ENCODE measurements at regions not wholly inside any gene's neighbourhood (a gene's known extent, or its start where the extent isn't known, plus 50 kb on each side); places are given as distances from the start of the nearest gene placed in this dataset.

DNA sequence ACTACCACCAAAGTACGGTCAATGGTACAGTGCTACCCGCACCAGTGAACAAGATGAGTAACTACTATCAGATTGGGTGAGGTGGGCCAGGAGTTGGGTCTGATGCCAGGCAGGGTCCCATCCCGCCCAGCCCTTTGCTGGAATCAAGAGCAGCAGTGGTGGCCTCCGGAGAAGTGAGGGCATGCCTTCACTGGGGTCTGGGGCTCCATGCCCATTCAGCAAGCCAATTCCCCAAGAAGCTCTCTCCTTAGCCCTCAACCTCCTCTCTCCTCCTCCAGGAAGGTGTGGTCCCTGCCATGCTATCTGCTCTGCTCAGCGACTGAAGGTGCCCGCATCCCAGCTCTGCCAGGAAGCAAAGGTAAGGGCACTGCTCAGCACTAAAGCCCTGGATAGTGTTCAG, 62.7 kb upstream of the CPLX2 start:
- H3K27ac ChIP-seq: no peak overlapping the region
- no peaks in the 10 kb centered on the region for H3K27me3 ChIP-seq
- no peaks in the 10 kb centered on the region for H3K4me1 ChIP-seq (replicated peaks in 1 of 2)
- DNase-seq: no peak
- no peaks in the 10 kb centered on the region for H3K36me3 ChIP-seq (replicated peaks in 1 of 2)
- 85 to 92% (median 91%) methylated on average over 5 to 6 of the region's 6 CpGs for WGBS, 4 donors
- intact Hi-C loops (cut with DNase I): no loop called here
- H3K9me3 ChIP-seq (replicated peaks in 1 of 3): no peaks in the 10 kb centered on the region
- no peak overlapping the region for H3K4me3 ChIP-seq
- TF ChIP-seq CTCF (IDR thresholded peaks at IDR 0.05): no peak
- no peak for TF ChIP-seq POLR2A (IDR thresholded peaks at IDR 0.05)

- Histone ChIP-seq H3K27ac (no peak overlapping the region), H3K36me3 (replicated peaks in 1 of 2) (no peaks in the 10 kb centered on the region), H3K27me3 (no peaks in the 10 kb centered on the region), H3K9me3 (replicated peaks in 1 of 3) (no peaks in the 10 kb centered on the region), H3K4me3 (no peak overlapping the region), H3K4me1 (replicated peaks in 1 of 2) (no peaks in the 10 kb centered on the region)
- TF ChIP-seq CTCF (IDR thresholded peaks at IDR 0.05) (no peak), POLR2A (IDR thresholded peaks at IDR 0.05) (no peak)
- intact Hi-C loops (cut with DNase I): no loop called here
- no peak for DNase-seq
- WGBS, 4 donors: 36 to 48% (median 39%) methylated on average over 14 of the region's 14 CpGs
These were observed 61.8 kb upstream of the CPLX2 start for GRCh38 chr5:175809531-175810121.

DNA sequence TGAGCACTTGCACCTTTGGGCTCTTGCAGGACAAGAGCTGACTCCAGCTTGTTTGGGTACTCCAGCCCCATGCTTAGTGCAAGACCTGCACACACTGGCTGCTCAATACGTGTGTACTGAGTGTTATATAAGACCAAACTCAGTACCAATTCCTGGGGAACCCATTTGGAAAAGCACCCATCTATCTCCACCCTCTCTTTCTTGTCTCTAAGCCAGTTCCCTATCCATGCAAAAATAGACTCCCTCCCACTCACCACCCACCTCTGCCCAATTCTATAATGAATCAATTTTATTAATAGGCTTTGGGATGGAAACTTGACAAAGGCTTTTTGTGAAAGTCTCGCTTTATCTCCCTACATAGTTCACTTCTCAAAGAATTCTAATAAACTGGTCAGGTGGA, 60.9 kb upstream of the CPLX2 start:
- TF ChIP-seq POLR2A (IDR thresholded peaks at IDR 0.05): no peak
- Histone ChIP-seq H3K4me1 (replicated peaks in 1 of 2) (no peaks in the 10 kb centered on the region), H3K27me3 (no peaks in the 10 kb centered on the region), H3K36me3 (replicated peaks in 1 of 2) (no peaks in the 10 kb centered on the region), H3K27ac (no peak overlapping the region), H3K9me3 (replicated peaks in 1 of 3) (no peaks in the 10 kb centered on the region), H3K4me3 (no peak overlapping the region)
- WGBS, 4 donors: 67 to 85% (median 80%) methylated on average over 2 of the region's 2 CpGs
- no peak for DNase-seq
- intact Hi-C loops (cut with DNase I): no loop called here

DNA sequence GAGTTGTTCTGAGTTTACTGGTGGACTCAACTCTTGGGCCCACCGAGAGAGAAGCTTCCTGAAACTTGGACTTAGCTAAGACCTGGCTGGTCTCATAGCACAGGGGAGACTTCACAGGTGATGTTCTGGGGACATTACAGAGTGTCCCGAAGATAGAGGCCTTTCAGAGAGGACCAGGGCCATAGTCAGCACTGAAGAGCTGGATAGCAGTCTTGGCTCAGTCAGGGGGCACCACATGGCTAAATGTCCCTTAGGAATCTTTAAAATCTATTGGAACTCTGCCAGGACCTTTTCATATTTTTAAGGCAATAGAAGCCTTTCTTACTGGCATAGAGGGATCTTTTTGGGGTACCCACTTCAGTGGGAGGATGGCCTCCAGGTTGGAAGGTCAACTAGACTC, 59.8 kb upstream of the CPLX2 start:
- 79 to 100% (median 89%) methylated on average over 1 to 2 of the region's 2 CpGs for WGBS, 4 donors
- Histone ChIP-seq H3K4me3 (no peak overlapping the region), H3K9me3 (replicated peaks in 1 of 3) (no peaks in the 10 kb centered on the region), H3K36me3 (replicated peaks in 1 of 2) (no peaks in the 10 kb centered on the region), H3K4me1 (replicated peaks in 1 of 2) (no peaks in the 10 kb centered on the region), H3K27ac (no peak overlapping the region), H3K27me3 (no peaks in the 10 kb centered on the region)
- intact Hi-C loops (cut with DNase I): no loop called here
- TF ChIP-seq POLR2A (IDR thresholded peaks at IDR 0.05) (no peak), CTCF (IDR thresholded peaks at IDR 0.05) (no peak)
- no peak for DNase-seq

DNA sequence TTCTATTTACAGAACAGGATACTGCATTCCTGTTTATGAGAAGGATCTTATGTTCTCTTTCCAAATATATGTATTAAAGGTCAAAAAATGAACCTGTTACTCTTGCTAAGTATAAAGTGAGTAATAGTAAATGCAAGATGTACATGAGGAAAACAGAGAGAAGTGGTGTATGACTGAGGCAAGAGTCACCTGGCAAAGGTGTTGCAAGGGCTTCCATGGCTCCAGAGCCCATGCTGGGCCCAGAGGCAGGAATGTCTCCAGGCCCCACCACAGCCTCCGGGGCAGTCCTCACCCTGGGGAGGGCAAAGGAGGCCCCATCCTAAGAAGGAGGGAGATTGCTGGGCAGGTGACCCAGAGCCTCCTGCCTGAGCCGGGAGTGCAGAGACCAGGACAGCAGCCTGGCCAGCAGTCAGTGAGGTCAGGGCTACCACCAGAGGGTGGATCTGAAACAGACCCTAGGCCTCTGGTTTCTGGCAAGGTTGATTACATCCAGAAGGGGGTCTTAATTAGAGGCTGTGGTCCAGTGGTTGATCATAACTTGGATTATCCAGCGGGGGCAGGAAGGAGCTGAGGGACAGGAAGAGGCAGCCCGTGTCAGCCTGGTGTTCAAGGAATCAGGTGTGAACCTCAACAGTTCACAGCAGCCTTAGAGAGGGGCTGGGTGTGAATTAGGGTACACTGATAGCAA, 57.3 kb upstream of the CPLX2 start:
- WGBS, 4 donors: 62 to 75% (median 74%) methylated on average over 4 of the region's 4 CpGs

More for the DNA sequence above, 57.3 kb upstream of the CPLX2 start:
- Histone ChIP-seq H3K4me1 (replicated peaks in 1 of 2) (no peaks in the 10 kb centered on the region), H3K4me3 (no peak overlapping the region), H3K36me3 (replicated peaks in 1 of 2) (no peaks in the 10 kb centered on the region), H3K9me3 (replicated peaks in 1 of 3) (no peaks in the 10 kb centered on the region), H3K27me3 (no peaks in the 10 kb centered on the region), H3K27ac (no peak overlapping the region)
- no peak for DNase-seq
- TF ChIP-seq CTCF (IDR thresholded peaks at IDR 0.05): no peak
- TF ChIP-seq POLR2A (IDR thresholded peaks at IDR 0.05): no peak
- intact Hi-C loops (cut with DNase I): no loop called here
